Heart left ventricle (tissue), 13 donors: ENCODE measurements at regions not wholly inside any gene's neighbourhood (a gene's known extent, or its start where the extent isn't known, plus 50 kb on each side); places are given as distances from the start of the nearest gene placed in this dataset.

Source experiments
- CTCF ChIP-seq, 12 donors: fragments of 200-600 bp; sonication (generic) in 4 of 12; IDR thresholded peaks; one replicate each; pipeline versions ENCODE4 v1.5.0 to v1.8.0; 2018 to 2022; ENCODE audit warnings: antibody characterized with exemption in 12 of 12, mild to moderate bottlenecking in 5 of 12
- POLR2A ChIP-seq, 2 donors: fragments of 450-650 bp; IDR thresholded peaks; one replicate each; pipeline ENCODE4 v1.6.1; 2017; ENCODE audit warnings: antibody characterized with exemption in 2 of 2, mild to moderate bottlenecking in 2 of 2, moderate library complexity in 2 of 2
- donor health status: ischemic (EF 13 %, LVEDD 7.1; RV severe dilation, severe dysfunction).
- donor health status: DM: no; HTN: yes; CAD: no.
- donor health status: DM: no; HTN: no; CAD: no.
- donor health status: ischemic (EF 25% LVEDD 6.9; RV normal size, moderate dysfunction).
- donor health status: ischemic (EF 25% LVEDD 5.7; RV mildly dilated, moderate dysfunction).
- donor health status: ischemic (EF 35%, LVEDD 5.7; RV mildly dilated, moderate dysfunction).
- donor health status: nonischemic (EF 11% LVEDD 7.7; RV severe dilation, severe dysfunction).
- donor health status: DM: yes; HTN: yes; CAD: no.
- donor health status: PGD.
- donor health status: ischemic (EF 29% LVEDD 5.4; RV normal size, mild dysfunction).
- donor health status: nonischemic (EF 23%, LVEDD 6.1; RV moderate dilation, normal function).

GRCh38 chr2:123816928-123817327 is 208.2 kb upstream of the CNTNAP5 start:
- TF ChIP-seq CTCF (IDR thresholded peaks at IDR 0.05) (no peak), POLR2A (IDR thresholded peaks at IDR 0.05) (no peak)
